Stimulated activated naive CD8-positive, alpha-beta T cell treated with anti-CD3 and anti-CD28 coated beads, Interleukin-15, Interleukin-2, amounts not matched to agents 100 ng/mL and 50 ng/mL, for 24 hours (primary cell): ENCODE measurements at regions not wholly inside any gene's neighbourhood (a gene's known extent, or its start where the extent isn't known, plus 50 kb on each side); places are given as distances from the start of the nearest gene placed in this dataset.

Experiments
- H3K27ac Mint-ChIP-seq: one replicate; pipeline ENCODE4 v1.8.0; 2021; ENCODE audit warnings: mild to moderate bottlenecking, mixed read lengths
- H3K27me3 Mint-ChIP-seq: one replicate; pipeline ENCODE4 v1.8.0; 2021; ENCODE audit warnings: mixed read lengths
- H3K36me3 Mint-ChIP-seq: one replicate; pipeline ENCODE4 v1.8.0; 2021; ENCODE audit warnings: low read depth, mixed read lengths
- H3K4me1 Mint-ChIP-seq: one replicate; pipeline ENCODE4 v1.8.0; 2021; ENCODE audit warnings: low read depth, mixed read lengths
- H3K4me3 Mint-ChIP-seq: one replicate; pipeline ENCODE4 v1.8.0; 2021; ENCODE audit warnings: mild to moderate bottlenecking, mixed read lengths
- H3K9me3 Mint-ChIP-seq: one replicate; pipeline ENCODE4 v1.8.0; 2021; ENCODE audit warnings: mixed read lengths

- H3K27me3 Mint-ChIP-seq, result peaks cover 33% of the 10 kb centered on the region
- peaks cover 4% of the 10 kb centered on the region for H3K36me3 Mint-ChIP-seq
- no peak overlapping the region for H3K27ac Mint-ChIP-seq
- H3K4me1 Mint-ChIP-seq, result peaks cover 22% of the 10 kb centered on the region
- peak overlapping the region; percentile 69 for H3K4me3 Mint-ChIP-seq
- H3K9me3 Mint-ChIP-seq, result no peaks in the 10 kb centered on the region
These were observed 288.8 kb upstream of the NFE2L3 start for GRCh38 chr7:25863005-25863728.

- H3K9me3 Mint-ChIP-seq, result no peaks in the 10 kb centered on the region
- no peak overlapping the region for H3K4me3 Mint-ChIP-seq
- H3K4me1 Mint-ChIP-seq, result peaks cover 22% of the 10 kb centered on the region
- H3K27ac Mint-ChIP-seq, result no peak overlapping the region
- H3K36me3 Mint-ChIP-seq, result peaks cover 4% of the 10 kb centered on the region
- H3K27me3 Mint-ChIP-seq, result peaks cover 39% of the 10 kb centered on the region
These were observed 288.3 kb upstream of the NFE2L3 start for GRCh38 chr7:25863729-25864110.

GRCh38 chr7:25864511-25864910 is 287.5 kb upstream of the NFE2L3 start:
- Mint-ChIP-seq H3K36me3 (peaks cover 4% of the 10 kb centered on the region), H3K27me3 (peaks cover 47% of the 10 kb centered on the region), H3K9me3 (no peaks in the 10 kb centered on the region), H3K27ac (no peak overlapping the region), H3K4me3 (no peak overlapping the region), H3K4me1 (peaks cover 22% of the 10 kb centered on the region)

GRCh38 chr7:25864943-25865751 is 286.9 kb upstream of the NFE2L3 start:
- Mint-ChIP-seq H3K36me3 (no peaks in the 10 kb centered on the region), H3K27ac (no peak overlapping the region), H3K27me3 (peaks cover 53% of the 10 kb centered on the region), H3K4me3 (no peak overlapping the region), H3K4me1 (peaks cover 22% of the 10 kb centered on the region), H3K9me3 (no peaks in the 10 kb centered on the region)

- H3K4me3 Mint-ChIP-seq, result no peak overlapping the region
- peaks cover 65% of the 10 kb centered on the region for H3K27me3 Mint-ChIP-seq
- H3K9me3 Mint-ChIP-seq, result no peaks in the 10 kb centered on the region
- H3K4me1 Mint-ChIP-seq, result peaks cover 3% of the 10 kb centered on the region
- H3K36me3 Mint-ChIP-seq, result no peaks in the 10 kb centered on the region
- H3K27ac Mint-ChIP-seq, result no peak overlapping the region
These were observed 283.5 kb upstream of the NFE2L3 start for GRCh38 chr7:25868509-25868908.

GRCh38 chr7:25870574-25870973 is 281.4 kb upstream of the NFE2L3 start:
- H3K9me3 Mint-ChIP-seq, result no peaks in the 10 kb centered on the region
- no peak overlapping the region for H3K27ac Mint-ChIP-seq
- H3K27me3 Mint-ChIP-seq, result peaks cover 70% of the 10 kb centered on the region
- H3K4me1 Mint-ChIP-seq, result no peaks in the 10 kb centered on the region
- no peaks in the 10 kb centered on the region for H3K36me3 Mint-ChIP-seq
- no peak overlapping the region for H3K4me3 Mint-ChIP-seq

GRCh38 chr7:25876092-25876491 is 275.9 kb upstream of the NFE2L3 start:
- H3K27me3 Mint-ChIP-seq, result peaks cover 66% of the 10 kb centered on the region
- H3K4me3 Mint-ChIP-seq, result no peak overlapping the region
- H3K36me3 Mint-ChIP-seq, result no peaks in the 10 kb centered on the region
- no peak overlapping the region for H3K27ac Mint-ChIP-seq
- no peaks in the 10 kb centered on the region for H3K9me3 Mint-ChIP-seq
- H3K4me1 Mint-ChIP-seq, result no peaks in the 10 kb centered on the region

GRCh38 chr7:25877802-25878789 is 273.9 kb upstream of the NFE2L3 start:
- H3K4me3 Mint-ChIP-seq, result no peak overlapping the region
- H3K9me3 Mint-ChIP-seq, result no peaks in the 10 kb centered on the region
- H3K27me3 Mint-ChIP-seq, result peaks cover 68% of the 10 kb centered on the region
- H3K4me1 Mint-ChIP-seq, result no peaks in the 10 kb centered on the region
- no peak overlapping the region for H3K27ac Mint-ChIP-seq
- no peaks in the 10 kb centered on the region for H3K36me3 Mint-ChIP-seq

GRCh38 chr7:25879799-25880198 is 272.2 kb upstream of the NFE2L3 start:
- Mint-ChIP-seq H3K9me3 (no peaks in the 10 kb centered on the region), H3K36me3 (no peaks in the 10 kb centered on the region), H3K4me3 (no peak overlapping the region), H3K27ac (no peak overlapping the region), H3K4me1 (no peaks in the 10 kb centered on the region), H3K27me3 (peaks cover 59% of the 10 kb centered on the region)

GRCh38 chr7:25881317-25882037 is 270.5 kb upstream of the NFE2L3 start:
- H3K4me3 Mint-ChIP-seq, result no peak overlapping the region
- H3K27ac Mint-ChIP-seq, result no peak overlapping the region
- H3K36me3 Mint-ChIP-seq, result no peaks in the 10 kb centered on the region
- no peaks in the 10 kb centered on the region for H3K4me1 Mint-ChIP-seq
- H3K27me3 Mint-ChIP-seq, result peaks cover 53% of the 10 kb centered on the region
- H3K9me3 Mint-ChIP-seq, result no peaks in the 10 kb centered on the region

GRCh38 chr7:25882151-25882773 is 269.7 kb upstream of the NFE2L3 start:
- no peaks in the 10 kb centered on the region for H3K4me1 Mint-ChIP-seq
- H3K9me3 Mint-ChIP-seq, result no peaks in the 10 kb centered on the region
- peaks cover 45% of the 10 kb centered on the region for H3K27me3 Mint-ChIP-seq
- no peak overlapping the region for H3K4me3 Mint-ChIP-seq
- H3K27ac Mint-ChIP-seq, result no peak overlapping the region
- no peaks in the 10 kb centered on the region for H3K36me3 Mint-ChIP-seq

- Mint-ChIP-seq H3K36me3 (no peaks in the 10 kb centered on the region), H3K4me3 (no peak overlapping the region), H3K4me1 (no peaks in the 10 kb centered on the region), H3K27me3 (peaks cover 36% of the 10 kb centered on the region), H3K27ac (no peak overlapping the region), H3K9me3 (no peaks in the 10 kb centered on the region)
These were observed 267.7 kb upstream of the NFE2L3 start for GRCh38 chr7:25884265-25884828.

GRCh38 chr7:25885057-25885576 is 266.9 kb upstream of the NFE2L3 start:
- no peaks in the 10 kb centered on the region for H3K4me1 Mint-ChIP-seq
- H3K36me3 Mint-ChIP-seq, result no peaks in the 10 kb centered on the region
- H3K9me3 Mint-ChIP-seq, result no peaks in the 10 kb centered on the region
- no peak overlapping the region for H3K4me3 Mint-ChIP-seq
- no peak overlapping the region for H3K27ac Mint-ChIP-seq
- peaks cover 37% of the 10 kb centered on the region for H3K27me3 Mint-ChIP-seq
